Panc1 (cell line): ENCODE measurements at regions not wholly inside any gene's neighbourhood (a gene's known extent, or its start where the extent isn't known, plus 50 kb on each side); places are given as distances from the start of the nearest gene placed in this dataset.

Source experiments
- ATAC-seq: fragments of 200-7000 bp; cut with Tn5 transposase; 2 replicates; pipeline ENCODE4 v1.9.1; 2020; ENCODE audit warnings: mild to moderate bottlenecking, moderate library complexity
- BruUV-seq: library from RNA; stranded (reverse); fragments of 400-500 nt; replicated peaks from 2 replicates; lab custom pipeline; 2021; lab: Mats Ljungman, UMichigan
- CTCF ChIA-PET: fragments of 300-600 bp; sonication (Branson Sonifier 250); formaldehyde crosslinking; loops from one replicate; lab custom pipeline; 2022; ENCODE audit warnings: antibody characterized with exemption; lab: Charles Lee
- POLR2A ChIA-PET: fragments of 300-600 bp; sonication (Branson Sonifier 250); formaldehyde crosslinking; loops from one replicate; lab custom pipeline; 2022; ENCODE audit warnings: antibody characterized with exemption; lab: Charles Lee
- DNase-seq: peaks from one replicate; pipeline ENCODE4 v3.0.0-alpha.2; 2010; ENCODE audit warnings: low read depth, low spot score
- H3K27ac ChIP-seq: 2 replicates; pipeline ENCODE4 v1.5.1; 2011; ENCODE audit warnings: mild to moderate bottlenecking, low read length, inconsistent platforms
- H3K27me3 ChIP-seq: fragments of 200-500 bp; sonication (Bioruptor generic); 2 replicates; pipeline ENCODE4 v1.6.0; 2014; ENCODE audit warnings: low read length, inconsistent platforms; ENCODE audit not compliant: control insufficient read depth, insufficient read depth
- H3K36me3 ChIP-seq: fragments of 200-500 bp; sonication (Bioruptor generic); 2 replicates; pipeline ENCODE4 v1.5.1; 2014; ENCODE audit warnings: inconsistent platforms, mild to moderate bottlenecking, low read length, moderate library complexity; ENCODE audit not compliant: control insufficient read depth, insufficient read depth
- H3K4me1 ChIP-seq: 2 replicates; pipeline ENCODE4 v1.5.1; 2011; ENCODE audit warnings: inconsistent platforms, mild to moderate bottlenecking, low read length, moderate library complexity; ENCODE audit not compliant: control insufficient read depth, insufficient read depth
- H3K4me3 ChIP-seq, 2 experiments: 2 replicates each; pipeline ENCODE4 v1.5.1; 2011 to 2012; ENCODE audit warnings: low read depth in 2 of 2, low read length in 2 of 2, mild to moderate bottlenecking in 2 of 2, inconsistent platforms in 1 of 2, moderate library complexity in 1 of 2
- H3K9me3 ChIP-seq: fragments of 200-500 bp; sonication (Bioruptor generic); 2 replicates; pipeline ENCODE4 v1.5.1; 2014; ENCODE audit warnings: low read depth, mild to moderate bottlenecking, inconsistent platforms, low read length, moderate library complexity; ENCODE audit not compliant: control insufficient read depth, insufficient read depth
- CTCF ChIP-seq: fragments of 450-650 bp; IDR thresholded peaks from 2 replicates; pipeline ENCODE4 v1.5.1; 2017; ENCODE audit warnings: mild to moderate bottlenecking
- POLR2AphosphoS5 ChIP-seq: IDR thresholded peaks from 2 replicates; pipeline ENCODE4 v1.6.1; 2012; ENCODE audit warnings: mild to moderate bottlenecking, low read depth, low read length, moderate library complexity
- REST ChIP-seq, 2 experiments: IDR thresholded peaks; 2 replicates each; pipeline ENCODE4 v1.6.1; 2011 to 2012; ENCODE audit warnings: low read depth in 2 of 2, control low read depth in 1 of 2, low read length in 1 of 2, mild to moderate bottlenecking in 1 of 2, moderate library complexity in 1 of 2; ENCODE audit not compliant: insufficient read depth in 1 of 2
- SIN3A ChIP-seq: IDR thresholded peaks from 2 replicates; pipeline ENCODE4 v1.6.1; 2012; ENCODE audit warnings: low read depth, mild to moderate bottlenecking, low read length, moderate library complexity, borderline replicate concordance; ENCODE audit not compliant: insufficient read depth
- TCF7L2 ChIP-seq: IDR thresholded peaks from 2 replicates; pipeline ENCODE4 v1.6.1; 2011; ENCODE audit warnings: mild to moderate bottlenecking, low read depth, low read length, inconsistent platforms
- in situ Hi-C: cut with HindIII; loops from 2 replicates; pipeline ENCODE4 v1.10.0; 2016; ENCODE audit warnings: low sequenced_read_pairs, low pct_unique_long_range_greater_than_20kb
- intact Hi-C: fragments of 100-400 bp; cut with micrococcal nuclease; formaldehyde crosslinking; loops from one replicate; pipeline ENCODE4 v1.10.0; 2022; ENCODE audit not compliant: unreplicated experiment

GRCh38 chr5:164303646-164304215 lies 798.3 kb downstream of the MAT2B start:
- Histone ChIP-seq H3K36me3 (no peaks in the 10 kb centered on the region), H3K27me3 (no peaks in the 10 kb centered on the region), H3K4me3 (no peak overlapping the region), H3K27ac (no peak overlapping the region), H3K9me3 (no peaks in the 10 kb centered on the region), H3K4me1 (no peaks in the 10 kb centered on the region)
- CTCF ChIA-PET = no interaction called here
- TF ChIP-seq SIN3A = no peak
- no peak for TF ChIP-seq REST (IDR thresholded peaks at IDR 0.05; ENCODE audit: insufficient read depth in 1 of 2, low read depth in 2 of 2, low read length in 1 of 2)
- no peak for TF ChIP-seq CTCF
- no peak for TF ChIP-seq POLR2AphosphoS5
- TF ChIP-seq TCF7L2 = no peak
- in situ Hi-C loops (no loop called here), intact Hi-C loops (no loop called here)
- ATAC-seq (no peak), DNase-seq (no peak)
- POLR2A ChIA-PET = no interaction called here
- BruUV-seq = no TSS peak

- no peaks in the 10 kb centered on the region for H3K36me3 ChIP-seq
- ChIA-PET POLR2A (no interaction called here), CTCF (no interaction called here)
- ATAC-seq (no peak), DNase-seq (no peak)
- H3K4me1 ChIP-seq = no peaks in the 10 kb centered on the region
- H3K27me3 ChIP-seq = no peaks in the 10 kb centered on the region
- intact Hi-C loops = no loop called here
- in situ Hi-C loops = no loop called here
- BruUV-seq = no TSS peak
- no peak overlapping the region for H3K4me3 ChIP-seq
- H3K9me3 ChIP-seq = no peaks in the 10 kb centered on the region
- TF ChIP-seq TCF7L2 = no peak
- TF ChIP-seq SIN3A = no peak
- TF ChIP-seq POLR2AphosphoS5 = no peak
- TF ChIP-seq REST (IDR thresholded peaks at IDR 0.05; ENCODE audit: insufficient read depth in 1 of 2, low read depth in 2 of 2, low read length in 1 of 2) = no peak
- TF ChIP-seq CTCF = no peak
- no peak overlapping the region for H3K27ac ChIP-seq
Observed at GRCh38 chr5:164306662-164307061, 801.2 kb downstream of the MAT2B start.
